PC-9 (cell line): ENCODE measurements at regions not wholly inside any gene's neighbourhood (a gene's known extent, or its start where the extent isn't known, plus 50 kb on each side); places are given as distances from the start of the nearest gene placed in this dataset.

Experiments
- BruUV-seq: library from RNA; stranded (reverse); fragments of 400-500 nt; replicated peaks from 2 replicates; lab custom pipeline; 2021; lab: Mats Ljungman, UMichigan
- CTCF ChIA-PET: fragments of 300-600 bp; sonication (Branson Sonifier 250); formaldehyde crosslinking; loops from one replicate; lab custom pipeline; 2022; ENCODE audit warnings: antibody characterized with exemption; lab: Charles Lee
- POLR2A ChIA-PET: fragments of 300-600 bp; sonication (Branson Sonifier 250); formaldehyde crosslinking; loops from one replicate; lab custom pipeline; 2022; ENCODE audit warnings: antibody characterized with exemption; ENCODE audit not compliant: unreplicated experiment; lab: Charles Lee
- DNase-seq, 2 experiments: peaks; one replicate each; pipeline versions ENCODE4 v3.0.0 to v3.0.0-alpha.2; 2015 to 2022; ENCODE audit warnings: mixed read lengths in 1 of 2
- H2AFZ ChIP-seq: fragments of 200-600 bp; sonication (generic); 2 replicates; pipeline ENCODE4 v1.8.1; 2017; ENCODE audit warnings: antibody characterized with exemption
- H3F3A ChIP-seq: fragments of 200-600 bp; sonication (generic); 2 replicates; pipeline ENCODE4 v1.8.1; 2017; ENCODE audit warnings: antibody characterized with exemption, mild to moderate bottlenecking, low read depth; ENCODE audit not compliant: insufficient read depth
- H3K27ac ChIP-seq: fragments of 200-600 bp; sonication (generic); 2 replicates; pipeline ENCODE4 v1.6.1; 2016; ENCODE audit warnings: mixed run types
- H3K27me3 ChIP-seq: fragments of 200-600 bp; sonication (generic); 2 replicates; pipeline ENCODE4 v1.6.1; 2016; ENCODE audit warnings: low read depth, mixed run types; ENCODE audit not compliant: insufficient read depth
- H3K36me3 ChIP-seq: fragments of 200-600 bp; sonication (generic); 2 replicates; pipeline ENCODE4 v1.6.1; 2016; ENCODE audit warnings: low read depth, mixed run types
- H3K4me1 ChIP-seq: fragments of 200-600 bp; sonication (generic); replicated peaks from 2 replicates; pipeline ENCODE4 v1.6.1; 2016; ENCODE audit warnings: mixed run types; ENCODE audit not compliant: insufficient read depth
- H3K4me2 ChIP-seq: fragments of 200-600 bp; sonication (generic); 2 replicates; pipeline ENCODE4 v1.6.1; 2017; ENCODE audit warnings: mixed run types
- H3K4me3 ChIP-seq: fragments of 200-600 bp; sonication (generic); 2 replicates; pipeline ENCODE4 v1.6.1; 2016; ENCODE audit warnings: mixed run types
- H3K79me2 ChIP-seq: fragments of 200-600 bp; sonication (generic); 2 replicates; pipeline ENCODE4 v1.6.1; 2017; ENCODE audit warnings: low read depth, mixed run types
- H3K9me2 ChIP-seq: fragments of 200-600 bp; sonication (generic); 2 replicates; pipeline ENCODE4 v1.8.1; 2017; ENCODE audit warnings: mild to moderate bottlenecking; ENCODE audit not compliant: insufficient read depth
- H3K9me3 ChIP-seq: fragments of 200-600 bp; sonication (generic); 2 replicates; pipeline ENCODE4 v1.8.1; 2016; ENCODE audit warnings: low read depth; ENCODE audit not compliant: insufficient read depth
- H4K20me1 ChIP-seq: fragments of 200-600 bp; sonication (generic); 2 replicates; pipeline ENCODE4 v1.8.1; 2017; ENCODE audit not compliant: insufficient read depth
- EZH2 ChIP-seq: fragments of 200-600 bp; sonication (generic); IDR thresholded peaks from 2 replicates; pipeline ENCODE4 v1.8.0; 2017; ENCODE audit warnings: antibody characterized with exemption, low read depth
- intact Hi-C: fragments of 100-400 bp; cut with micrococcal nuclease; formaldehyde crosslinking; loops from one replicate; pipeline ENCODE4 v1.10.0; 2022; ENCODE audit not compliant: unreplicated experiment
- TF ChIP-seq, protein P1 (sequence below): fragments of 200-600 bp; sonication (generic); conservative IDR thresholded peaks from 2 replicates; pipeline ENCODE4 v1.6.1; 2017; ENCODE audit warnings: mixed run types, antibody characterized with exemption, mild to moderate bottlenecking, moderate library complexity

DNA sequence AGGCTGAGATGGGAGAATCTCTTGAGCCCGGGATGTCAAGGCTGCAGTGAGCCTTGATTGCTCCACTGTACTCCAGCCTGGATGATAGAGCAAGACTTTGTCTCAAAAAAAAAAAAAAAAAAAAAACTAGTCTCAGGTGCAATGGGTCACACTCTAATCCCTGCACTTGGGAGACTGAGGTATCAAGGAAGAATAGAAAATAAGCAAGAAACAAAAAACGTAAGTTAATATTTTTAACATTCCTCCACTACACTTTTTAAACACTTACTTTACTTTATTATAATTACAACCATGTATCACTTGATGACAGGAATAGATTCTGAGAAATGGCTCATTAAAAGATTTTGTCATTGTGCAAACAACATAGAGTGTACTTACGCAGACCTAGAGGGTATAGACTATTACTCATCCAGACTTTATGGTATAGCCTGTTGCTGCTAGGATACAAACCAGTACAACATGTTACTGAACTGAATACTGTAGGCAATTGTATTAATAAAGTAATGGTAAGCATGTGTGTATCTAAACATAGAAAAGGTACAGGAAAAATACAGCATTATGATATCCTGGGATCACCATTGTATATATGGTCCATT lies 1244.1 kb upstream of the ADGRL4 start:
- Histone ChIP-seq H2AFZ (no peak overlapping the region), H3K4me1 (no peaks in the 10 kb centered on the region), H3K79me2 (no peaks in the 10 kb centered on the region), H3K4me2 (no peak overlapping the region), H4K20me1 (no peaks in the 10 kb centered on the region), H3K27ac (no peak overlapping the region), H3F3A (no peaks in the 10 kb centered on the region), H3K4me3 (no peak overlapping the region), H3K9me3 (no peaks in the 10 kb centered on the region; the same call in 1 of the 2 replicates), H3K36me3 (no peaks in the 10 kb centered on the region), H3K27me3 (no peaks in the 10 kb centered on the region), H3K9me2 (no peaks in the 10 kb centered on the region)
- no TSS peak for BruUV-seq
- intact Hi-C loops = no loop called here
- no peak for DNase-seq
- ChIA-PET CTCF (no interaction called here), POLR2A (no interaction called here)
- TF ChIP-seq EZH2 = no peak
- TF ChIP-seq, protein P1, sequence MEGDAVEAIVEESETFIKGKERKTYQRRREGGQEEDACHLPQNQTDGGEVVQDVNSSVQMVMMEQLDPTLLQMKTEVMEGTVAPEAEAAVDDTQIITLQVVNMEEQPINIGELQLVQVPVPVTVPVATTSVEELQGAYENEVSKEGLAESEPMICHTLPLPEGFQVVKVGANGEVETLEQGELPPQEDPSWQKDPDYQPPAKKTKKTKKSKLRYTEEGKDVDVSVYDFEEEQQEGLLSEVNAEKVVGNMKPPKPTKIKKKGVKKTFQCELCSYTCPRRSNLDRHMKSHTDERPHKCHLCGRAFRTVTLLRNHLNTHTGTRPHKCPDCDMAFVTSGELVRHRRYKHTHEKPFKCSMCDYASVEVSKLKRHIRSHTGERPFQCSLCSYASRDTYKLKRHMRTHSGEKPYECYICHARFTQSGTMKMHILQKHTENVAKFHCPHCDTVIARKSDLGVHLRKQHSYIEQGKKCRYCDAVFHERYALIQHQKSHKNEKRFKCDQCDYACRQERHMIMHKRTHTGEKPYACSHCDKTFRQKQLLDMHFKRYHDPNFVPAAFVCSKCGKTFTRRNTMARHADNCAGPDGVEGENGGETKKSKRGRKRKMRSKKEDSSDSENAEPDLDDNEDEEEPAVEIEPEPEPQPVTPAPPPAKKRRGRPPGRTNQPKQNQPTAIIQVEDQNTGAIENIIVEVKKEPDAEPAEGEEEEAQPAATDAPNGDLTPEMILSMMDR = no peak

DNA sequence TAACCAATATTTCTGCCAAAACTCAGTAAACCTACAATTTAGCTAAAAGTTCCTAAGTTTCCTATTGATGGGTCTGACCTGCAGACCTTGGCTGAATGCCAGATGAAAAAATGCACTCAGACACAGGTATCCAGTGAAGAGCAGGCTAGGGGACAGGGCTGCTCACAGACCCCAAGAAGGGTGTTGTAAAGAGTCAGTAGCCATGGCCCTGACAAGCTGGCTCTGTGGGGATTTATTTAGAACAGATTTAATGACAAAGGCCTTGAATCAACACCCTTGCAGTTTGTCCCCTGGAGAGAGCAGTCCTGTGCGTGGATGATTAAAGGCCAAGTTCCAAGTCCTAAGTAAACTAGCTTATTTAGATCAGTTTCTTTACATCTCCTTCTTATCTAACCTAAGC lies 1243.2 kb upstream of the ADGRL4 start:
- intact Hi-C loops = no loop called here
- no peak for TF ChIP-seq EZH2
- TF ChIP-seq, protein P1 = no peak
- Histone ChIP-seq H3F3A (no peaks in the 10 kb centered on the region), H3K79me2 (no peaks in the 10 kb centered on the region), H3K27me3 (no peaks in the 10 kb centered on the region), H3K36me3 (no peaks in the 10 kb centered on the region), H3K4me3 (no peak overlapping the region), H4K20me1 (no peaks in the 10 kb centered on the region), H2AFZ (no peak overlapping the region), H3K4me2 (no peak overlapping the region), H3K27ac (no peak overlapping the region), H3K9me3 (no peaks in the 10 kb centered on the region; the same call in 1 of the 2 replicates), H3K4me1 (no peaks in the 10 kb centered on the region), H3K9me2 (no peaks in the 10 kb centered on the region)
- no TSS peak for BruUV-seq
- no peak for DNase-seq
- POLR2A ChIA-PET = no interaction called here
- CTCF ChIA-PET = no interaction called here

DNA sequence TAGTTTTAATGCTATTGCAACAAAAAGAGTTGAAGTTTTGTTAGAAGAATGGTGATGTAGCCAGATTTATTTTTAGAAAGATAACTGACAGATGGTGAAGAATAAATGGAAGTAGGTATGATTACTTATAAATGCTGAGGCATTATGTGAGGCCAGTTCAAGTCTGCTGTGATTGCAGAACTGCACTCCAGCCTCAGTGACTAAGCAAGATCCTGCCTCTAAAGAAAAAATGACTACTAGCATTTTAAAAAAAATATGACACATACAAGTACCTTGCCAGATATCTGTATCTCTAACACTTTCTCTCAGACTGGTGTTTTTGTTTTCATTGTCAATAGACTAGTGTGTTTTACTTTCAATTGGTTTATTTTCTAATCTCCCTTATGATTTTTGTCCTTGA lies 1242.4 kb upstream of the ADGRL4 start:
- intact Hi-C loops = no loop called here
- no peaks in the 10 kb centered on the region for H3K27me3 ChIP-seq

More for the DNA sequence above, 1242.4 kb upstream of the ADGRL4 start:
- H3K27ac ChIP-seq = no peak overlapping the region
- POLR2A ChIA-PET = no interaction called here
- no peaks in the 10 kb centered on the region for H3K79me2 ChIP-seq
- H4K20me1 ChIP-seq = no peaks in the 10 kb centered on the region
- no peak overlapping the region for H2AFZ ChIP-seq
- H3K36me3 ChIP-seq = no peaks in the 10 kb centered on the region
- H3F3A ChIP-seq = no peaks in the 10 kb centered on the region
- no peak overlapping the region for H3K4me3 ChIP-seq
- BruUV-seq = no TSS peak
- CTCF ChIA-PET = no interaction called here
- no peaks in the 10 kb centered on the region for H3K4me1 ChIP-seq
- H3K9me2 ChIP-seq = no peaks in the 10 kb centered on the region
- H3K4me2 ChIP-seq = no peak overlapping the region
- H3K9me3 ChIP-seq = no peaks in the 10 kb centered on the region; the same call in 1 of the 2 replicates
- no peak for TF ChIP-seq EZH2
- TF ChIP-seq, protein P1 = no peak
- DNase-seq = no peak
